Myocyte (in vitro differentiated cells): ENCODE measurements at regions not wholly inside any gene's neighbourhood (a gene's known extent, or its start where the extent isn't known, plus 50 kb on each side); places are given as distances from the start of the nearest gene placed in this dataset.

Experiments used
- DNase-seq: peaks from one replicate; pipeline ENCODE4 v3.0.0-alpha.2; 2012; ENCODE audit warnings: low read depth

DNA sequence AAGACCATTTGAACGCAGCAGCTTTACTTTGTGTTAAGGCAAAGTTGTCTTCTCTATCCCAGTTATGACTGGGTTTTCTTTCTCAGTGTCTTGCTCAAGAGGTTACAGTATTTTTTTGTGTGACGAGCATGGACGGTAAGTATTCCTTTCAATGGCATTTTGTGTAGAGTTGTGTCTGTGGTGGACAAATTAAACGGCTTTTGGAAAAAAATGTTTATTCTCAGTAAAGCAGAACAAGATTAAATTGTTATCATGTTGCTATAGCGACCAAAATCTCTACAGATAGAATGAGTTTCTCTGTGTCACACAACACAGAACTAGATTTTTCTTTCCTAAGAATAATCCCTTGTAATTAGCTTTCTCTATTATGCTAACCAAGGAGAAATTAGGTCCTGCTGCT, 417.1 kb downstream of the AEBP2 start:
- DNase-seq, result no peak

DNA sequence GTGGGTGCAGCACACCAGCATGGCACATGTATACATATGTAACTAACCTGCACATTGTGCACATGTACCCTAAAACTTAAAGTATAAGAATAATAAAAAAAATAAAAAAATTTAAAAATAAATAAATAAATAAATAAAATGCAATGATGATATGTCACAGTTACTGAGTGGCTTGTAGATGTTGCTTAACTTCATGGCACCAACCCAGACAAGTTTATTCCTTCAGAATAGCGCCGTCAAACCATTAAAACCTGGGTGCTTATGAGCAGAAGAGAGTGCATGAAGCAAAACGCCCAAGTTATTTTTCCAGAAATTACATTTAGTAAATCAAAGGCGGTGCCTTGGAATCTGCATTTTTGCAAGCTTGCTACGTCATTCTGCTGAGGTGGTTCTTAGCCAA, 417.9 kb downstream of the AEBP2 start:
- no peak for DNase-seq

DNA sequence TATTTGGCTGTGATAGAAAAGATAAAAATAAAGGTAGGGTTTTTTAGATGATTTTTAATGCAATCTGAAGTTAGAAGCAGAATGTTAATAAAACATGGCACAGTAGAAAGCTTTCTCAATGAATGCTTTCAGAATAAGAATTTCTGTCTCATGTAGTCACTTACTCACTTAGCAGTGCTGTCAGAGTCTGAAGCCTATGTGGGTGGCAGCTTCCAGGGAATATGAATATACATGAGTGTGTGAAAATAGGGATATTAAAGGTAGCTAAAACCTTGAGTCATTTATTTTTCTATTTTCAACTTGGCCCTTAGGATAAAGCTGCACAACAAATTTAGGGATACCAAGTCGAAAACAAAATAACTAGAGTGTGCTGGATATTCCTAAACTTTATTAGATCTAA, 427.9 kb downstream of the AEBP2 start:
- no peak for DNase-seq

DNA sequence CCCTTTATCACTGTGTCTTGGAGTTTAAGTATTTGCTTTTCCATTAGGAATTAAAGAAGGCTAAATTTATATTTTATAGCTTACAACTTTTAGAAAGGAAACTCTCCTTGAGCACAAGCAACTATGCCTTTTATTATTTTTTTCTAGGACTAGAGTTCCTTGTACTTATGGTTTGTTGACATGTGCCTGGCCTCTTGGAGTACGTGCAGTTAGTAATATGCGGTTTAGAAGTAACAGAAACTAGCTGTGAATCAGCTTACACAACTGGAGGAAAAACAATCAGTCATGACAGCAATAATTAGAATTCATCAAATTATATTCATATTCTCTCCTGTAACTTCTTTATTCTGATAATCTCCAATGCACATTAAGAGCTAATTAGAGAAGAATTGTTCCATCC, 428.7 kb downstream of the AEBP2 start:
- no peak for DNase-seq

DNA sequence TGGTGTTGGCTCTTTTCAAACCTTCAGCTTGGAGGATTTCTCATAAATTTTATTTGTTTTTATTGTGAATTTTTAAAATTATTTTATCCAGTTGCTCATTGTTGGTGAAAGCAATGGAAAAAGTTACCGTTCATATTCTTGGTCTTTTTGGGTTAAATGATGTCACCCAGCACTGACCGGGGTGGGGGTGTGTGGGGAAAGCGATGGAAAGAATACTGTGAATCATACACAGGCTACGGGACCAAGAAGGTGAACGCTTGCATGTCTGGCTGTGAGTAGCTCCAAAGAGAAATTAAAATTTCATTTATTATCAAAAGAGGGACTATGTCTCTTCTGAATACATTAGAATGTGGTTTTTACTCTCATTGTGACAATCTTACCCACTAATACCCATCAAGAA, 430.1 kb downstream of the AEBP2 start:
- DNase-seq, result no peak

DNA sequence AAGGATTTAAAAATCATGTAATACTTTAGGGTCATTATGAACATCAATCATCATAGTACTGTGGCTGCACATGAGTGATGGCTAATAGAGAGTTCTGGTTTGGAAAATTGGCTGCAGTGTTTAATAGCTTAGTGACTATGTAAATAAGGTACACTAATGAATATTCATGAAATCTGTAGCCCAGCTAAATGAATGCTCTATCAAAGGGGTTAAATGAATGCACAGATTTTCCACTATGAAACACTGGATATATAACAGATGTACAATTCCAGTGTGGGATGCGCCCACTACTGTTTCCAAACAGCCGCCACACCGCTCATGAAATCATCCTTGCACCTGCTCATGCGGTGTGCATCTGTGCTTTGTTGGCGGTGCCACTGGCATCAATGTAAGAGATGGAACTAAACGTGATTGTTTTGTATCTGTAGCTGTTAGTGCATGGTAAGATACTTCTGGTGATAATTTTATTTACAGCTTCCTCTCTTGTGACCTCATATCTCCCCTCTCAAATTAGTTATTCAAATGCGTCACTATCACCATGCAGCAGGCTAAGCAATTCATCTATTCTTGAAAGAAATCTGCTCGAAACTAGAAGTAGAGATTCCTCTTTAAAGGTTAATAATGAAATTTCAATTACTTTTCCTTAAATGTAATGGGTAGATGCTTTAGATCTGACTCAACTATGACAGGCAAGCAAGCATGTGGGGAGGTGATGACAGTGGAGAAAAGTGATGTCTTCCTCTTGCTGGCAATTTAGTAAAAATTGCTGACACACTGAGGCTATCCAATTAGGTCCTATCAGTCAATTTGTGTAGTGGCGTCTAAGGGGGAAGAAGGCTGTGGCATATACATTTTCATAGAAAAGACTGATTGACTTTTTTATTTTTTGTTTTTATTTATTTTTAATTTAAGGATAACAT, 433.6 kb downstream of the AEBP2 start:
- no peak for DNase-seq

DNA sequence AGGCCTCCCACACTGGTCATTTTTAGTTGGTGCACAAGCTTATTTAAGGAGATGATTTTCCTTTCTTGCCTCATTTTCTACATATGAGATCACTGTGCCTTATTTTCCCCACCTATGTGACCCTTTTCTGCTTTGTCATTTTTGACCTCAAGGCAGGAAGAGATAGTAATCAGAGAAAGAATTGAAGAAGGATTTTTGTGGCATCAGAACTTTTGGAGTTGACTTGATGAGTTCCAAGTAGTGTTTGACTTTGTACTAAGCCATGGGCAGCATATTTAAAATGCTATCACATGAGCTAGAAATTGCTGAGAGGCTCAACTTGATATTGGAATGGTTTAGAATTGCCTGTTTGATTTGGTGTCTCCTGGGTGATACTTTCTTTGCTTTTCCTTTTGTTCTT, 440.8 kb downstream of the AEBP2 start:
- DNase-seq, result no peak

DNA sequence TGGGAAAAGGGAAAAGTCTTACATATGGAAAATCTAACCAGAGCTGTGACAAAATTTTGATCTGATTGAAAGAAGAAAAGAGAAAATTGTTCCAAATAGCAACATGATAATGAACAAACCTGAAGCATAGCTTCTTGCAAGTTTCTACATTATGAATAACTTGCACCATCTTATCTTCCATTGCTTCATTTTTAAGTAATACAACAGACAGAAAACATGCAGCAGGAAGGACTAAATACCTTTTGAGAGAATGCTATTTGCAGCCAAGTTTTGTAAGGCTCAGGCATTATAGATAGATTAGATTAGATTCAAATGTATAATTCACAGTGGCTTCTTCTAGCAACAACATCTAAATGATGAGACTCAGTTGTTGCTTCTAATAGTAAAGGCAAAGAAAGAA, 441.4 kb downstream of the AEBP2 start:
- no peak for DNase-seq

DNA sequence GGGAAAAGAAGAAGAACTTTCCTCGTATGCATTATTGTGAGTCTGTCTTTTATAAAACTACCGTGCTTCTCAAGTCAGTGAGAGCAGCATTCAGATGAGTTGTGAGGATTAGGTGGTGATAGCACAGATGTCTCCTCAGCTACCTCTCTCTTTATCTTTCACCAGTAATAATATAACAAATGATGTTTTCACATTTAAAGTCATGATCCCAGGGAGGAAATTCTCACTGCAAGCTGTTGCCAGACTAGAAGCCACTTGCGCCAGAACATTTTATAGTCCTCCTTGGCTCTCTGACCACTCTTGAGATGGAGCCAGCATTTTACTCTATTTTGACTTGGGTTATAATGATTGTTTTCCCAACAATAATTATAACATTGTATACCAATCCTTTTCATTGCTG, 443.1 kb downstream of the AEBP2 start:
- DNase-seq, result no peak

DNA sequence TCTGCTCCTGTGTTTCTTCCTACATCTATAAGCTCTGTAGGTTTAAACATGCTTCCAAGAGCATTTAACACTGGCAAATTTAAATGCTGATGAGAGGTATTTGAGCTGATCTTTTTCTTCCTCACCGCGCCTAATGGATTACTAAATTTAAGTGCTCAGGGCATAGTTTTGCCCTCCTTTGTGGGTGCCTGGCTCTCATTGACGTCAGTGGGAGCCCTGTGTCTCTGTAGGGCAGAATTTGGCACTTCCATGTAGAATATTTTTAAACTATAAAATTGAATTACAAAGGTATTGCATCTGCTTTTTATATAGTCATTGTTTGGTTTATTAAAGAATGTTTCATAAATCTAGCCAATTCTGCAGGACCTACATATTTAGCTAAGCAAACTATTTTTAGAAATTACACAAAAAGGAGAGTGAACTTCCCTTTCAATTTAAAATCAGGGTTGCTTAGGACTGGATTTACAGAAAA, 444.8 kb downstream of the AEBP2 start:
- DNase-seq, result no peak

DNA sequence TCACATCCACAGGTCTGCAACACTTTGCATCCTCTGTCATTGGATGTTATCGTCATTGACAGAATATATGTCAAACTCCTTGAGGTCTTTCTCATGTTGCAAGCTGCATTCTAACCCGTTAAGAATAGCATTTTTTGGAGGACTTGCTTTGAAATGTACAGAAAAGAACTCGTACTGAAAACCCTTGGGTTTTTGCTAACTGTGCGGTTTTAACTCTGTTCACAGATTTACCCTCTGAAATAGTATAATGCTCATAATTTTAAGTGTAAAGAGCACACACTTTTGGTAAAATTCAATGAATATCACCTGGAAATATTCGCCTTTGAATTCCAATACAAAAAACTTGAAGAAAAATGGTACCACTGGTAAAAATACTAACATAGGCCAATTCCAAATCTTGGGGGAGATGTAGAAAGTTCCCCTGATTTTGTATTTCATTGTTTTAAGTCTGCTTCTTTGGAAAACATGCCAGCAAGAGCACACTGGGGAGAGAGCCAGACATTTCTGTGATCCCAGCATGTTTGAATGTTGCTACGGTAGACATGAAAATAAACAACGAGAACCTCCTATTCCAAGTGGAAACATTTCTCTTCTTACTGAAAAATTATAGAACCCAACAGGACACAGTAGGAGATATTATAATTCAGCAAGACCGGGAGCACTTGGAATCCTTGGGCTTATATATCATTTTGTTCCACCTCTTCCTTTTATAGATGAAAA, 446.0 kb downstream of the AEBP2 start:
- DNase-seq, result no peak

DNA sequence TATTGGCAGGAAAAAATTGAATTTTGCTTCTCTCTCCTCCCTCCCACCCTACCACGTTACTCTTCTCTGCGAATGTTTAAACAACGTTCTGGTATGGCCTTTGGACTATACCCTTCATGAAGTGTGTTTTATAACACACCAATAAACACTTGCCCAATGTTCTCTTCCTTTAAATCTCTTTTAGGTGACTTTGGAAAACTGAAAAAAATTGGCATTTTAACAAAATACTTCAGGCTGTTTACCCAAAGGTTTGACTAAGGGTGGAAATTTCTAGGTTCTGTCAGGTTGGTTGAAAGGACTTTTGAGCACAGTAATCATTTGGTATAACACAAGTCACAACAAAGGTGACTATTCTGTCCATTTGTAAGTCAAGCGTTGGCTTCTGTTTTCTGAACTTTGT, 446.8 kb downstream of the AEBP2 start:
- DNase-seq, result no peak

DNA sequence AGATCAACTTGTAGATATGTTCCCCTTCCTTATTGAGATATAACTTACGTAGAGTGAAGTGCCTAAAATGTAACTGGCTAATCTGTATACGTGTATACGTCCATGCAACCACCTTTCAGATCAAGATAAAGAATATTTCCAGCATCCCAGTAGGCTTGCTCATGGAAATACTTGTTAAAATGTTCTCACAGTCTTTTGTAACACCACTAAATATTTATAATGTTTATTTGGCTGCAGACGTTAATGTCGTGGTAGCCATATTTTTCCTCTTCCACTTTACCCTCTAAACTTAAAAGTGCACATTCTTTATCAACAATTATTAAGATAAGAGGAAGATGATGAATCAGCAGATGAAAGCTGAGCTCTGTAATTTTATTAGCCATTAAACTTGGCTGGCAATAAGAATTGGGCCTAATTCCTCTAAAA, 447.4 kb downstream of the AEBP2 start:
- no peak for DNase-seq

DNA sequence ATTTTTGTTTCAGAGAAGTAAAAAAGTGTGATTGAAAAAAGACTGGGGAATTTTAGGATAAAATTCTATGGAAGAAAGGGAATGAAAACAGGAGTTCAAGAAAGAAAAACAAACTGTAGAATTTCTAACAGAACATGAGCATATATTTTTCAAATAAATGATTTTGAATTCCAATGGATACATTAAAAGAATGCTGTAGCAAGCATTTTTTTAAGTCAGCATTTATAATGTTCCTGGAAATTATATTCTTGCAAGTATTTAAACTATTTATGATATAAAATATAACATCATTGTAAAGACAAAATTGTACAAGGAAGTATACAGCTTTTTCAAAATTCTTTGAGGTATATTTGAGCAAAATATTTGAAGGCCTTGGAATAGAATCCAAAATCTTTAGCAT, 450.7 kb downstream of the AEBP2 start:
- no peak for DNase-seq

DNA sequence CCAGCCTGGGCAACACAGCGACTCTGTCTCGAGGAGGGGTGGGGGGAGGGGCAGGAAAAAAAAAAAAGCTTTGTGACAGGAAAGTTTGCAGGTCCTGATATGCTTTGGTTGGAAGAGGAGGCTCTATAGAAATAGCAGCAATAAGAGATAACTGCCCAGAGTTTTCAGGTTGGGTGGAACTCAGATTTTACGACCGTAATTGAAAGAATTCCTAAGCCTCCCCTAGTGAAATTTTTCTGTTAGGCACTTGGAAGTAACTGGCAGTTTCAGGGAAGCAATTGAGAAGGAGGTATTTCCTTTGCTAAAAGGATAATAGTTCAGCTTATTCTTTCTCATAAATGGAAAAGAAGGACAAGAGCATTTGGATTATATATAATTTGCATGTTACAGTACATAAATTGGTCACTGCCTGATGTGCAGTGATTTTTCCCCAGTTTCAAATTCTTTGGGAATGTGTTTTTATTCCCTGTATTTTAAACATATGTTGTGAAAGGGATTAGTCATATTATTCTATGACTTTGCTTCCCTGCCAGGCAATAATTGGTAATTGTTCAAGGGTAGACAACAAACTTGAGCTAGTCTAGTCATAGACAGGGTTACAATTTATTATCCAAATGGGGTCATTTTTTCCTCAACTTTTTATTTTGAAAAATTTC, 452.8 kb downstream of the AEBP2 start:
- DNase-seq, result no peak

DNA sequence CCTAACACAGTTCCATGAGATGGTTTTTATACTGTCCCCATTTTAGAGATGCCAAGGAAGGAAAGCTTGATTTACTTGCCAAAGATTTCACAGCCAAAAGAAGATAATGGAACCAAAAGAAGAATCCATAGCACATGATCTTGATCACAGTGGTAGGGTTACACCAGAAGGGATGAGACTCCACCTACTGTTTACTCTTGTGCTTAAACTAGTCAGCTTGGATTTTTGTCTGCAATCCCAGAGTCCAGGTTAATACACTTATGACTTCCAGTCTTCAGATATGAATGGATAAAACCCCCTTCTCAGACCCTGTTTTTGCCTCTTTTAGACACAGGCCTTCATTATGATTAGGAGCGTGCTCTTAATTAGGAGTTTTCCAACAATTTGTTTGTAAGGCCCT, 454.2 kb downstream of the AEBP2 start:
- peak; percentile 28 for DNase-seq

DNA sequence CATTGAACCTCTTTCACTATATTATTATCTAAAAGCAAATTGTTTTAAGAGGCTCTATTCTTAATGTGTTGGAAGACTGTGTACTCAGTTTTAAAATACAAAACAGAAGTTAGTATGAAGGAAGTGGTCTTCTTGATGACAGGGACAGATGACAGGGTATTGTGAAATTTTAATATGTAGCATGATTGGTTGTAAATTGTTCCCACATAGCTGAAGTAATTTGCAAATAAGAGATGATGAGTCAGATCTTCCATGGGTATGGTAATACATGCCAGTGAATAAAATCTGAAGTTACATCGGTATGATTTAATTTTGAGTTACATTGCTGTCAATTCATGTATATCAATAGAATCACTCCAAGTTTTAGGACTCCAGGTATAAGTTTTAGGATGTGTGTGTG, 454.8 kb downstream of the AEBP2 start:
- DNase-seq, result peak; percentile 9

DNA sequence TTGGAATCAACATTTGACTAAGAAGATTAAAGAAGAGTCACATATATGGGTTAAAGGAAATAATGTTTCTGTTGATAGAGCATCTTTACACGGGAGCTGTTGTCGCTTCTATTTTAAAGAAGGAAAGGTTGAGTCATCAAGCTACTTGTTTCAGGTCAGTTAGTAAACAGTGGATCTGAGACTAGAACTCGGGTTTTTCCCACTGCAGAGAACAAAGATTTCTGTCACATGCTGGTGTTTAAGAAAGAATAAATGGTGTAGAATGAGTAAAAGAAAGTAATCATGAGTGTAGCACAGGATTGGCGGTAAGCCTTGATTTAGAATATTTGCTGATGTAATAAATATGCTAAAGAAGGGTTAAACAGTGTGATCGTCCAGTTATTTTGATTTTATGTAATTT, 455.5 kb downstream of the AEBP2 start:
- no peak for DNase-seq

DNA sequence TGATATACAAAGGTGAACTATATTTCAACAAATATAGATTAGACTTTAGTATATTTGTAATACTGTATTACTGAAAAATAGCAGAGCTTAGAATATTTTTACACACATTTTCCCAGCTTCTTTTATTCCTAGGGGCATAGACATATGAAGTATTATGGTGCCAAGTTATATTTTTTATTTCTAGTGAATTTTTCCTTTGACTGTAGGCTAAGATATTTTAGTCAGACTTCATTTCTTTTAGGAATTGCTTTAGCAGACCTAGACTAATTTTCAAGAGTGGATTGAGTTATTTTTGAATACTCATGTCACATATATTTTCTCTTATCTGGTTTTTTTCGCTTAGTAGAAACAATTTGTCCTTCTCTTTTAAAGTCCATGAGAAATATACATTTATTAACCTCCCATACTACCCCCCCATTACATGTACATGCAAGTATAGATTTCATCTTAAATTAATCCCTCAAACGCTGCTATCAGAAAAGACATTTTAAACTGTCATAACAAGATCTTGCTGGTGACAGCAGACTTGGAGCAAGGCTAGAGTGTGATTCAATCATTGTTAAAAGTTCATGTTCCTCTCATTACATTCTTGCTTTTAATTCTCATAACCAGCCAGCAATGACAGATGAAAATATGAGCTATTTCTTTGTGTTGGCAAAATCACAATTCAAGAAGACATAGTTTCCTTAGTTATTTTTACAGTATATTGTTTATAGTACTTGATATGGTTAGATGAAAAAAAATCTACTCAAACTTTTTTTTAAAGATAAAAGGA, 456.1 kb downstream of the AEBP2 start:
- no peak for DNase-seq

DNA sequence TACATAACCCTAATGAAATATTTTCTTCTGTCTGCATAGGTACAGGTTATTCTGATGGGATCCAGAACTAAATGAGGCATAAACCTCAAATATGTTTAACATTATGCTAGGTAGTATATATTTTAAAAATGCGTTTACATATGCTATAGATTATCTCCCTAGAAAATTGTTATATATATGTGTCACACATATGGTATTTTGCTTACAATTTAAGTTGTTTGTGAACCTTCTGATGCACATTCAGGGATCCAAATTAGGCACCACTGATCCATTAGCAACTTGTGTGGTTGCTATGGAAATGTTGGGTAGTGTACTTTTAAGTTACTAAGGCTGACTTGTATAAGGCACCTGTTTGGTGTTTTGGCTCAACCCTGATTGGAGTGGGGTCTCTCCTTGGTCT, 456.7 kb downstream of the AEBP2 start:
- DNase-seq, result no peak

DNA sequence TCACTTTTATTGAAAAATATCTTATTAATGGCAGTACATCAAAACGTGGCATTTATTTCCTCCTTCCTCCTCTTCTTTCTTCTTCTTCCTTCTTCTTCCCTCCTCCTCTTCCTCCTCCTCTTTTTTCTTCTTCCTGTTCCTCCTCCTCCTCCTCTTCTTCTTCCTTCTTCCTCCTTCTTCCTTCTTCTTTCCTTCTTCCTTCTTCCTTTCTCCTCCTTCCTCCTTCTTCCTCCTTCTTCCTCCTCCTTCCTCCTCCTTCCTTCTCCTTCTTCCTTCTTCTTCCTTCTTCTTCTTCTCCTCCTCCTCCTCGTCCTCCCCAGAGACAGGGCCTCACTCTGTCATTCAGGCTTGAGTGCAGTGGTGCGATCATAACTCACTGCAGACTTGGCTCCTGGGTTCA, 457.2 kb downstream of the AEBP2 start:
- no peak for DNase-seq
